ENCODE measurements at regions not wholly inside any gene's neighbourhood (a gene's known extent, or its start where the extent isn't known, plus 50 kb on each side); places are given as distances from the start of the nearest gene placed in this dataset.

DNA sequence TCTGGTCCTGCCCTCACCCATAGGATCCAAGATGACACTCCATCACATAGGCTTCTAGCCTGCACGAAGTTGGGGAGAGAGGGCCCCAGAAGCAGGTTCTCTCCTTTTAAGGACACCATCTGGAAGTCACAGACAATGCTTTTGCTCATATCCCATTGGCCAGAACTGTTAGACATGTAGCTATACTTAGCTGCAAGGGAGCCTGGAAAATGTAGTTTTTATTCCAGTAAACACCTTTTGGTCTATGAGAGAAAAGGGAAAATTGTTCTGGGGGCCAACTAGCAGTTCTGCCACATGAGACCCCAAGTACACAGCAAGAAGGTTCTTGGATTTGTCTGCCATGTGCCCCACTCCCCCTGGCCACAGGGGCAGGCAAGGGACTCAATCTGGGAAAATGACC, 206.1 kb downstream of the ZFP36L2 start:
- no peaks in the 10 kb centered on the region for H4K20me1 ChIP-seq (ENCODE audit: insufficient read depth)
- no peaks in the 10 kb centered on the region for H3K79me2 ChIP-seq (ENCODE audit: insufficient read depth, low read length)
- H3K4me2 ChIP-seq (ENCODE audit: low read length), result no peak overlapping the region
- no peak overlapping the region for H3K9ac ChIP-seq (ENCODE audit: low read length)
- TF ChIP-seq FOSL1 (IDR thresholded peaks at IDR 0.05; ENCODE audit: low read depth) (no peak), ELF1 (IDR thresholded peaks at IDR 0.05; ENCODE audit: borderline replicate concordance, low read depth) (no peak), CEBPB (IDR thresholded peaks at IDR 0.05; ENCODE audit: low read depth) (no peak), CBX3 (IDR thresholded peaks at IDR 0.05; ENCODE audit: low read depth) (no peak), ZNF274 (IDR thresholded peaks at IDR 0.05; ENCODE audit: low read depth, low read length) (no peak), SIN3A (IDR thresholded peaks at IDR 0.05; ENCODE audit: low read depth) (no peak)
- TF ChIP-seq, protein P1, sequence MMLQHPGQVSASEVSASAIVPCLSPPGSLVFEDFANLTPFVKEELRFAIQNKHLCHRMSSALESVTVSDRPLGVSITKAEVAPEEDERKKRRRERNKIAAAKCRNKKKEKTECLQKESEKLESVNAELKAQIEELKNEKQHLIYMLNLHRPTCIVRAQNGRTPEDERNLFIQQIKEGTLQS (IDR thresholded peaks at IDR 0.05), result no peak
- TF ChIP-seq, protein P2, sequence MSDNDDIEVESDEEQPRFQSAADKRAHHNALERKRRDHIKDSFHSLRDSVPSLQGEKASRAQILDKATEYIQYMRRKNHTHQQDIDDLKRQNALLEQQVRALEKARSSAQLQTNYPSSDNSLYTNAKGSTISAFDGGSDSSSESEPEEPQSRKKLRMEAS (IDR thresholded peaks at IDR 0.05), result no peak
- H3K36me3 ChIP-seq (ENCODE audit: control insufficient read depth in 1 of 2, insufficient read depth in 2 of 2, low read length in 2 of 2), result no peaks in the 10 kb centered on the region
- no peaks in the 10 kb centered on the region for H3K27me3 ChIP-seq (ENCODE audit: insufficient read depth, low read length)
- intact Hi-C loops (cut with micrococcal nuclease), result loop anchor here (5.0 kb wide), 1 partner anchor 207 kb away; the partner anchor contains the start of gene ZFP36L2
- H3K9me3 ChIP-seq (ENCODE audit: control insufficient read depth in 1 of 2, insufficient read depth in 1 of 2, low read depth in 1 of 2, low read length in 2 of 2), result peaks cover 0 to 11% of the 10 kb centered on the region in 2 experiments; a peak in 3 of 4 replicates
- no TSS peak for BruUV-seq (replicated peaks)
- no peak overlapping the region for H3K4me3 ChIP-seq (replicated peaks in 1 of 2; ENCODE audit: low read depth in 1 of 2, low read length in 2 of 2)
- ATAC-seq (no peak), DNase-seq (ENCODE audit: low read depth, low spot score) (no peak)
- no peak overlapping the region for H3K27ac ChIP-seq (ENCODE audit: low read depth, low read length)
- CTCF ChIA-PET, result no interaction called here
- H2AFZ ChIP-seq (ENCODE audit: low read depth, low read length, poor library complexity, severe bottlenecking), result no peak overlapping the region
- RAD21 ChIA-PET (ENCODE audit: low non-redundant PET in 1 of 2, low total read pairs in 2 of 2, uncharacterized antibody in 2 of 2, unreplicated experiment in 2 of 2), result no interaction called here
- H3K9me2 ChIP-seq (ENCODE audit: insufficient read depth), result no peaks in the 10 kb centered on the region
- POLR2A ChIA-PET, result no interaction called here
- H3K4me1 ChIP-seq (ENCODE audit: control insufficient read depth in 1 of 2, insufficient read depth in 2 of 2, low read length in 2 of 2), result no peaks in the 10 kb centered on the region

DNA sequence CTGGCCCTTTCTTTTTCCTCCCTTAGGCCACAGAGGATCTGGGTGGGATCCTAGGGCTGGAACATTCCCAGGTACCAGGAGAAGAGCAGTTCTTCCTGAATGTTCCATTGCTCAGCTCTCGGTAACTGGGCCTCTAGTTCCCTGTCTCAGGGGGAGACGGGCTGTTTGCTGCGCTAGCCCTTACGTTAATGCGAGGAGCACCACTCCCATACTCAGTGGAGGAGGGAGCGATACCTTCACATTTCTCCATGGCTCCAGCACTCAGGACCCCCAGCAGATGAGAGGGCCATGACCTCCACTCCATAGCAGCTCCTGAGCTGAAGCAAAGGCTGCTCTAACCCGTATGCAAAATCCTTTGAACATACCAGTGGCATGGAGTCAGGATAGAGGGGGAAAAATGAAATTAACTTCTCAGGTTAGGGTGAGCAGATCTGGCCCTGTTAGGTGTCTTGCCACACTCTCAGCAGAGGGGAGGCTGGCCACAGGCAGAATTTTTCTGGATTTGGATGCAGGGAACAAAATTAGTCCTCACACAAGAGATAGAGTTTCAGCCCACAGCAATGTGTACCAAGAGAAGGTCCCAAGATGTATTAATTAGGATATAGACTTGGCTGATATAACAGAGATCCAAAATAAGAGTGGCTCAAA, 206.7 kb downstream of the ZFP36L2 start:
- ChIA-PET POLR2A (no interaction called here), CTCF (no interaction called here), RAD21 (ENCODE audit: low non-redundant PET in 1 of 2, low total read pairs in 2 of 2, uncharacterized antibody in 2 of 2, unreplicated experiment in 2 of 2) (no interaction called here)
- Histone ChIP-seq H3K27ac (ENCODE audit: low read depth, low read length) (no peak overlapping the region), H3K9me2 (ENCODE audit: insufficient read depth) (no peaks in the 10 kb centered on the region), H3K9ac (ENCODE audit: low read length) (no peak overlapping the region), H3K79me2 (ENCODE audit: insufficient read depth, low read length) (no peaks in the 10 kb centered on the region), H3K27me3 (ENCODE audit: insufficient read depth, low read length) (no peaks in the 10 kb centered on the region), H2AFZ (ENCODE audit: low read depth, low read length, poor library complexity, severe bottlenecking) (no peak overlapping the region), H3K4me2 (ENCODE audit: low read length) (no peak overlapping the region), H3K4me1 (ENCODE audit: control insufficient read depth in 1 of 2, insufficient read depth in 2 of 2, low read length in 2 of 2) (no peaks in the 10 kb centered on the region), H3K4me3 (replicated peaks in 1 of 2; ENCODE audit: low read depth in 1 of 2, low read length in 2 of 2) (no peak overlapping the region), H4K20me1 (ENCODE audit: insufficient read depth) (no peaks in the 10 kb centered on the region), H3K36me3 (ENCODE audit: control insufficient read depth in 1 of 2, insufficient read depth in 2 of 2, low read length in 2 of 2) (no peaks in the 10 kb centered on the region), H3K9me3 (ENCODE audit: control insufficient read depth in 1 of 2, insufficient read depth in 1 of 2, low read depth in 1 of 2, low read length in 2 of 2) (peaks cover 0 to 11% of the 10 kb centered on the region in 2 experiments; a peak in 3 of 4 replicates)
- intact Hi-C loops (cut with micrococcal nuclease), result loop anchor here (5.0 kb wide), 1 partner anchor 208 kb away; the partner anchor contains the start of gene ZFP36L2
- ATAC-seq (no peak), DNase-seq (ENCODE audit: low read depth, low spot score) (no peak)
- no TSS peak for BruUV-seq (replicated peaks)
- TF ChIP-seq CBX3 (IDR thresholded peaks at IDR 0.05; ENCODE audit: low read depth), result no peak
- no peak for TF ChIP-seq ELF1 (IDR thresholded peaks at IDR 0.05; ENCODE audit: borderline replicate concordance, low read depth)
- TF ChIP-seq YY1 (IDR thresholded peaks at IDR 0.05; ENCODE audit: extremely low read depth, insufficient replicate concordance, low read depth, low read length), result no peak
- TF ChIP-seq EZH2phosphoT487 (IDR thresholded peaks at IDR 0.05; ENCODE audit: borderline replicate concordance), result no peak
- TF ChIP-seq SIN3A (IDR thresholded peaks at IDR 0.05; ENCODE audit: low read depth), result no peak
- TF ChIP-seq TCF7L2 (IDR thresholded peaks at IDR 0.05; ENCODE audit: borderline replicate concordance, extremely low read depth, insufficient read depth, insufficient read length), result no peak
- TF ChIP-seq, protein P3, sequence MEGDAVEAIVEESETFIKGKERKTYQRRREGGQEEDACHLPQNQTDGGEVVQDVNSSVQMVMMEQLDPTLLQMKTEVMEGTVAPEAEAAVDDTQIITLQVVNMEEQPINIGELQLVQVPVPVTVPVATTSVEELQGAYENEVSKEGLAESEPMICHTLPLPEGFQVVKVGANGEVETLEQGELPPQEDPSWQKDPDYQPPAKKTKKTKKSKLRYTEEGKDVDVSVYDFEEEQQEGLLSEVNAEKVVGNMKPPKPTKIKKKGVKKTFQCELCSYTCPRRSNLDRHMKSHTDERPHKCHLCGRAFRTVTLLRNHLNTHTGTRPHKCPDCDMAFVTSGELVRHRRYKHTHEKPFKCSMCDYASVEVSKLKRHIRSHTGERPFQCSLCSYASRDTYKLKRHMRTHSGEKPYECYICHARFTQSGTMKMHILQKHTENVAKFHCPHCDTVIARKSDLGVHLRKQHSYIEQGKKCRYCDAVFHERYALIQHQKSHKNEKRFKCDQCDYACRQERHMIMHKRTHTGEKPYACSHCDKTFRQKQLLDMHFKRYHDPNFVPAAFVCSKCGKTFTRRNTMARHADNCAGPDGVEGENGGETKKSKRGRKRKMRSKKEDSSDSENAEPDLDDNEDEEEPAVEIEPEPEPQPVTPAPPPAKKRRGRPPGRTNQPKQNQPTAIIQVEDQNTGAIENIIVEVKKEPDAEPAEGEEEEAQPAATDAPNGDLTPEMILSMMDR (IDR thresholded peaks at IDR 0.05 in 2 of 3, conservative IDR thresholded peaks at IDR 0.05 in 1 of 3; ENCODE audit: borderline replicate concordance in 1 of 3, insufficient read depth in 1 of 3, low read depth in 2 of 3, low read length in 2 of 3), result no peak
- TF ChIP-seq SP1 (IDR thresholded peaks at IDR 0.05; ENCODE audit: low read depth), result no peak
- TF ChIP-seq, protein P1 (IDR thresholded peaks at IDR 0.05), result no peak
- TF ChIP-seq RAD21 (IDR thresholded peaks at IDR 0.05; ENCODE audit: low read depth), result no peak
- no peak for TF ChIP-seq CEBPB (IDR thresholded peaks at IDR 0.05; ENCODE audit: low read depth)
- no peak for TF ChIP-seq ZFX (IDR thresholded peaks at IDR 0.05)
- no peak for TF ChIP-seq EGR1 (IDR thresholded peaks at IDR 0.05; ENCODE audit: low read depth)
